ENCODE measurements at regions not wholly inside any gene's neighbourhood (a gene's known extent, or its start where the extent isn't known, plus 50 kb on each side); places are given as distances from the start of the nearest gene placed in this dataset.

- no peak for DNase-seq (ENCODE audit: low spot score)
These were observed 333.4 kb upstream of the B3GAT1 start for GRCh38 chr11:134745456-134745855.

- DNase-seq (ENCODE audit: low spot score) = no peak
These were observed 331.8 kb upstream of the B3GAT1 start for GRCh38 chr11:134743820-134744195.

DNA sequence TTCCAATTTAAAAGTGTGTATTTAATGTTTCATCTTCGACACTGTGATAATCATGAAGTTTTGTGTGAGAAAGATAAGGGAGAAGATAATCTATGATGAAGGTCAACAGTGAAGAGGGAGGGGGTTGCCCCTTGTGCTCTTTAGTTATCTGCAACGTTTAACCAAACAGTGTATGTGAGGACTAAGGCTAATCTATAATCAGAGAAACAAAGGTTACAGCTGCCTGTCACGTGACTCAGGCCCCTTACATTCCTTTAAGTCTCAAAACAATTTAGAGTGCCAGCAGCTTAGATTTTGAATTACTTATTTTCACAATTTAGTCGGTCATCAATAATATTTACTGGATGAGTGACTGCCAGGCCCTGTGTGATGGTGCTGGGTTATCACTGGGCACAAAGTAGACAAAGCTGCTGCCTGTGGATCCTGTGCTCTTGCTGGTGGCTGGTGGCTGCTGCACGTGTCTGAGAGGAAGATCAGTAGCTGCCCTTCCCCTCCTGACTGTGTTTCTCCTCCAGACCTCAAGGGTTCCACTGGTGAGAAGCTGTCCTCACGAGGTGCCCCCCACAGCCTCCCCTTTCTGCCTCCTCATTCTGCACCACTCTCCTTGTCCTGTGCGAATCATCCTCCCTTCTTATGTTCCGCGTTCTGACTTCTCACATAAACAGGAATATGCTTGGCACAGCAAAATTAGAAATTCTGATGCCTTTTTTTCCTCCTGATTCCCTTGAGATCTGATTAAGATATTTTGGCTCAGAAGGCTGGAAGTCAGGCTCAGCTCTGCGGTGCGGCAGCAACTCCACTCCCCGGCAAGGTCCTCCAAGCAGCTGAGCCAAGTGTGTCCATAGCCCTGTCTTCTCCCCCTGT, 331.1 kb upstream of the B3GAT1 start:
- DNase-seq (ENCODE audit: low spot score) = no peak

- no peak for DNase-seq (ENCODE audit: low spot score)
These were observed 330.2 kb upstream of the B3GAT1 start for GRCh38 chr11:134742224-134742612.

GRCh38 chr11:134741453-134742223, 329.6 kb upstream of the B3GAT1 start:
- DNase-seq (ENCODE audit: low spot score) = no peak

DNA sequence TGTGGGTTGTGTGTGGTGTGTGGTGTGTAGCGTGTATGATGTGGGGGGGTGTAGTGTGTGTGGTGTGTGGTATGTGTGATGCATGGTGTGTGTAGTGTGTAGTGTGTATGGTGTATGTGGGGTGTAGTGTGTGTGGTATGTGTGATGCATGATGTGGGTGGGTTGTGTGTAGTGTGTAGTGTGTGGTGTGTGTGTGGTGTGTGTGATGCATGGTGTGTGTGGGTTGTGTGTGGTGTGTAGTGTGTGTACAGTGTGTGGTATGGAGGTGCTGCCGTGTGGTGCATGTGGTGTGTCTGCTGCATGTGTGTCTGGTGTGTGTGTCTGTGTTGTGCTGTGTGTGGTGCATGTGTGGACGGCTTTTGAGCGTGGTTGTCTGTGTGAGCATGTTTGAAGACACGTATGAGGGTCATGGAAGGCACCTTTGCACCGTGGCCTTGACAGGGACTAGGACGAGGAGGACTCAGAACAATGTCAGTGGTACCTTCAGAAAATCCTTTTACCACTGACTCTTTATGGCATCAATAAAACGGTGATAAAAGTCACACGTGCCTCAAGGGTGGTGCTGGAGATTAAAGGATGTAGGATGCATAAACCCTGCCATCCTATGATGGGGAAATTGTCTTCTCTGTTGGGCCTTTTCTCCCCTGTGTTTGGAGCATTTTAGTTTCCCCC, 328.7 kb upstream of the B3GAT1 start:
- no peak for DNase-seq (ENCODE audit: low spot score)

DNA sequence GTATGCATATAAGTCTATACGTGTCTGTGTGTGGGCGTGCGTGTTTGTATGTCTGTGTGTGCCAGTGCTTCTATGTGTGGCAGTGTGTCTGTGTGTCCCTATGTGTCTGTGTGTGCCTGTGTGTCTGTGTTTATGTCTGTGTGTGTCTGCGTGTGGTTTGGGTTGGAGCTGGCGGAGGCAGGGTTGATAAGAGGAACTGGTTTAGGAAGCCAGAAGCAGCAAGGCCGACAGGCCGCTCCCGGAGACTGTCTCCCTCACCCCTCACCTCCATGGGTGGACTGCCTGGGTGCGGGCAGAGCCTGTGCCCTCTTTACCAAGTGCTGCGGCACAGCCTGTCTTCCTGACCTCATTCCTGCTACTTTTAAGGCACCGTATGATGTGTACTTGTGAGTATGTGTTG, 327.1 kb upstream of the B3GAT1 start:
- no peak for DNase-seq (ENCODE audit: low spot score)

GRCh38 chr11:134738581-134738980, 326.5 kb upstream of the B3GAT1 start:
- no peak for DNase-seq (ENCODE audit: low spot score)

GRCh38 chr11:134737563-134738510, 325.8 kb upstream of the B3GAT1 start:
- no peak for DNase-seq (ENCODE audit: low spot score)

DNA sequence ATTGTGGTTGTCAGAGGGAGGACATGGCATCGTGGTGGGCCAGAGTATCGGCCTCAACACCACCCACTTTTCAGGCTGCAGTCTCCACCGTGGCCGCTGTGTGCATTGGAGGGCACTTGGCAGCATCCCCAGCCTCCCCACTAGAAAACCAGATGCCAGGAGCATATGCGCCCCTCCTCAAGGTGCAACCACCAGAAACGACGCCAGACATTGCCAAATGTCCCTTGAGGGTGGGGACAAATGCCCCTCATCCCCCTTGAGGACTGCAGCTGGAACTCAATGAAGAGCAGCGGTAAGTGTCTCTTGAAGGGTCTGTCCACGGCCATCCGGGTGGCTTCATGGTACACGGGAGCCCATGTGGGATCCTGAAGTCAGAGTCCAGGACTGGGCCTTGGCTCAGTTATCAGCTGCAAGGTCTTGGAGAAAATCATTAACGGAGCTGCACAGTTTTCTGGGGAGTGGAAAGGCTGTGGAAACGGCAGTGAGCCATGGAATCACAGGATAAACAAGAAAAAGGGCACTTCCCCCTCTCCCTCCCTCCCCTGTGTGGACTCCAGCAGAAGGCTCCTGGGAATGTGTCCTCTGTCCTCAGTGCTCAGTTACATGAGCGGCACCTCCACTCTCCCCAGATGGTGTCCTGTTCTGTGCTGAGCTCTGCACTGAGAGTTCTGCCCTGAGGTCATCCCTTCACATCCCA, 324.4 kb upstream of the B3GAT1 start:
- no peak for DNase-seq (ENCODE audit: low spot score)

DNA sequence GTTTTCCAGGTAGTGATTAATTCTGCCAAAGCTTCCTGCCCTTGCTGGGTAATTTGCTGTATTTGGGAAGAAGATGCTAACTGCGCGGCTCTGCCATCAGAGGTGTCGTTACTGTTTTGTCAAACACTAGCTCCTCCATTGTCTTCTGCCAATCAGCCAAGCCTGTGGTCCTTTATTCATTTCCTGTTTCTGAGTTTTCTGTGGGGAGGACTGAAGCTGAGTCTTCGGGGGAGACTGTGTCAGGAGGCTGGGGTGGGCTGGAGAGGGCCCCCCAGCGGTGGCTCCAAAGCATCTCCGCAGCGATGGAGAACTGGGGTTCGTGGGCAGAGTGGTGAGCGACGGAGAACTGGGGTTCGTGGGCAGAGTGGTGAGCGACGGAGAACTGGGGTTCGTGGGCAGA, 322.9 kb upstream of the B3GAT1 start:
- no peak for DNase-seq (ENCODE audit: low spot score)

- DNase-seq (ENCODE audit: low spot score) = no peak
These were observed 322.3 kb upstream of the B3GAT1 start for GRCh38 chr11:134734141-134734845.

DNA sequence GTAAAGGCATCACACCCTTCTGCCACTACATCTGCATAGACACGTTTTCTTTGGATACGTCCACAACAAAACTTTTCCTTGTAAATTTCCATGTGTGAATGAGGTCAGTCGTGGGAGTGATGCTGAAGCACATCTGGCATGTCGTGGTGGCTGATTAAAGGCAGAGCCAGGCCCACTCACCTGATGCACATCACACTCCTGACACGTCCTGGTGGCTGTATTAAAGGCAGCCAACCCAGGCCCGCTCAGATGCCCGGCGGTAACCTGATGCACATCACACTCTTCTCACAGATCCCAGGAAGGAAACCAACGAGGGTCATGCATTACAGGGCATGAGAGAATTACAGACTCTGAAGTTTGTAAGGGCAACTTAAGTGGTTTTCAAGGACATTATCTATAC, 321.6 kb upstream of the B3GAT1 start:
- DNase-seq (ENCODE audit: low spot score) = no peak

- DNase-seq (ENCODE audit: low spot score) = no peak
These were observed 319.3 kb upstream of the B3GAT1 start for GRCh38 chr11:134731213-134731961.

GRCh38 chr11:134730561-134731212, 318.6 kb upstream of the B3GAT1 start:
- no peak for DNase-seq (ENCODE audit: low spot score)

DNA sequence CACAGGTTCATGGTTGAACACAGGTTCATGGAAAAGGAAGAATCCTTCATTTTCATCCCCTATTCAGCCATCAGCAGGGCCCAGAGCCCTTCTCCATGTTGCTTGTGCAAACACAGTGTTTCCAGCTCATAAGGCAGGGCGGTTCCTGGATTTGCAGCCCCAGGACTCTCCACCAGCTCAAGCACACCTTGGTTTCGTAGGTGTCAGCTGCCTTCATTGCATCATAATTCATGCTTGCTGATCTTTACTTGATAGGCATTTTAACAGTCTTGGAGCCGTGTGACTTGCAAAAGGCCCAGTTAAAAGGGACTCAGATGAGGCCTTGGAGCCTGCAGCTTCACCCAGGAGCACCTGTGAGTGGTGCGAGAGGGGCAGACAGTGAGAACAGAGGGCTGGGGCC, 318.1 kb upstream of the B3GAT1 start:
- no peak for DNase-seq (ENCODE audit: low spot score)

DNA sequence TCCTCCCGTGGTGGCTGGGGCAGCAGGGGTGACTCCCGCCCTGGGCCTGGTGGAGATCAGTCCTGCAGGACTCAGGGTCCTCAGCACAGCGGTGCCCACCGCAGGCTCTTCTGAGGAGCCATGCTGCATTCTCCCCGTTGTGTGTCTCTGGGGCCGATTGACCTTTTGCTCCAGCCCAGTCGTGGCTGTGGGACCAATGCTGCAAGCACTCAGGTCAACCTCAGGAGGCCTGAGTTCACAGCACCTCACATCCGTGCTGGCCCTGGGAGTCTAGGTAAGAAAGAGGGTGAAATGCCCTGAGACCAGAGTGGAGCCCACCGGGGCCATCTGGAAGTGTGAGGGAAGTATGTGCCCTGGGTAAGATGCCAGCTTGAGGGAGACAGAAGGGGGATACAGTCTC, 316.1 kb upstream of the B3GAT1 start:
- no peak for DNase-seq (ENCODE audit: low spot score)

- no peak for DNase-seq (ENCODE audit: low spot score)
These were observed 315.6 kb upstream of the B3GAT1 start for GRCh38 chr11:134727636-134728035.

GRCh38 chr11:134727204-134727603, 315.2 kb upstream of the B3GAT1 start:
- DNase-seq (ENCODE audit: low spot score) = no peak

Data from RKO (cell line).